ENCODE measurements at regions not wholly inside any gene's neighbourhood (a gene's known extent, or its start where the extent isn't known, plus 50 kb on each side); places are given as distances from the start of the nearest gene placed in this dataset.
"Not testable (repeated sequence)": the region's sequence is repeated elsewhere in the genome, so short reads cannot be mapped to it uniquely, and the experiment has no call there.

DNA sequence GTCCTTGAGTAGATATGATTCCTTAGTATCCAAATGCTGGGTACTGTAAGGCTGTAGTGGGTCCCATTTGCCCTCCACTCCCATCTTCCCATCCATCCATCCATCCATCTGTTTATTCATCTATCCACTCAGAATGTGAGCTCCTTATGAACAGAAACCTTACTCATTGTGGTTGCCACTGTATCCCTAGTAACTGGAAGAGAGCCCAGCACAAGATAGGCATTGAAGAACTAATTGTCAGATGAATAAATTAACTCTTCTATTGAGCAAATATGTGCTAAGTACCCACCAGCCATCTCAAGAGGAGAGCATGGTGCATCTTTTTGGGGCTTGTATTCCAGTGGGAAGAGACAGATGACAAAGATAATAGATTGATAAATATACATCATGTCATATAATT, 86.4 kb upstream of the SEZ6L start:
- Mint-ChIP-seq H3K4me3 (no peak overlapping the region), H3K36me3 (no peaks in the 10 kb centered on the region), H3K27ac (no peak overlapping the region), H3K27me3 (peaks cover 2 to 10% of the 10 kb centered on the region in 2 donors), H3K9me3 (peaks cover 0 to 7% (median 4%) of the 10 kb centered on the region in 3 donors), H3K4me1 (no peaks in the 10 kb centered on the region)
- Histone ChIP-seq H3K9me3 (no peaks in the 10 kb centered on the region), H3K27ac (ENCODE audit: low read length) (no peak overlapping the region), H3K27me3 (replicated peaks in 1 of 2; ENCODE audit: control insufficient read depth in 2 of 2, extremely low read depth in 1 of 2, insufficient read depth in 2 of 2, low read length in 1 of 2) (no peaks in the 10 kb centered on the region), H3K4me3 (ENCODE audit: control insufficient read depth in 1 of 2, extremely low read depth in 1 of 2, low read length in 1 of 2) (no peak overlapping the region), H3K4me1 (ENCODE audit: control insufficient read depth in 1 of 2, extremely low read depth in 1 of 2, insufficient read depth in 2 of 2, low read length in 2 of 2) (no peaks in the 10 kb centered on the region), H3K36me3 (ENCODE audit: control insufficient read depth in 2 of 2, extremely low read depth in 1 of 2, insufficient read depth in 1 of 2, low read length in 1 of 2) (no peaks in the 10 kb centered on the region)
- ATAC-seq (replicated peaks in 1 of 4) (no peak), DNase-seq (no peak)
- POLR2A ChIA-PET = no interaction called here
- CTCF ChIA-PET = no interaction called here

DNA sequence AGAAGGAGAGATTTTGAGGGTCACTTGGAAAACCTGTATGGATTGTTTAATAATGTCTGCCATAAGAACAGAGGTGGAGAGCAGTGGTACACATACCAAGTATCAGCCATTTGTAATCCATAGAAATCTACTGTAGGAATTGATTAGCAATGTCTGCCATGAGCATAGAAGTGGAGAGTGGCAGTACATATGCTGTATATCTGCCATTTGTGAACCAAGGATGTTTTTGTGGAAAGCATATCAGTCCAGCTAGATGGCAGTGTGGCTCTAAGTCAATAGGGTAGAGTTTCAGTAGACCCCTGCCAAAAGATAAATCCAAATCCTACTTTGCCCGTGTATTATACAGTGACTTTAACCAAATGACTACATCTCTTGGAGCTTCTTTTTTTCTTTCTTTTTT, 82.9 kb upstream of the SEZ6L start:
- no peaks in the 10 kb centered on the region for H3K9me3 Mint-ChIP-seq
- H3K27ac ChIP-seq (ENCODE audit: low read length) = no peak overlapping the region

DNA sequence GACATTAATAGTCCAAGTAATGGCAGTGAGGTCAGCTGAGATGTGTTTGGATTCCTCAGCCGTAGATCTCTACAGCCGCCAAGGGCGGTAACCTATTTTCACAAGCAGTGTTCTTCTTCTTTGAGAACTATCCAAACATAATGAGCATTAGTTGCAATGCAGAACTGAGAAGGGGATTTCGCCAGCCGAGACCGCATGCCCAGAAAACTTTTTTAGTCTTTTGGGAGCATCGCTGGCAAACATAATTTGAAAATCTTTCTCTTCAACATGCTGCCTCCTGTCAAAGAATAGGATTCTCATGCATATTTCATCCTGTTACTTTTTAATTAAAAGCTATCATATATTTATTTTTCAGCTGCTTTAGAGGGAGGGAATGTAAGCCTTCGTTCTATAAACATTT, 81.4 kb upstream of the SEZ6L start:
- no peaks in the 10 kb centered on the region for H3K36me3 ChIP-seq (ENCODE audit: control insufficient read depth in 2 of 2, extremely low read depth in 1 of 2, insufficient read depth in 1 of 2, low read length in 1 of 2)
- no peak overlapping the region for H3K4me3 ChIP-seq (ENCODE audit: control insufficient read depth in 1 of 2, extremely low read depth in 1 of 2, low read length in 1 of 2)
- ChIA-PET CTCF (no interaction called here), POLR2A (no interaction called here)
- Mint-ChIP-seq H3K4me3 (no peak overlapping the region), H3K4me1 (no peaks in the 10 kb centered on the region), H3K27ac (no peak overlapping the region), H3K9me3 (no peaks in the 10 kb centered on the region), H3K36me3 (no peaks in the 10 kb centered on the region), H3K27me3 (peaks cover 6 to 14% of the 10 kb centered on the region in 2 donors)
- H3K27me3 ChIP-seq (replicated peaks in 1 of 2; ENCODE audit: control insufficient read depth in 2 of 2, extremely low read depth in 1 of 2, insufficient read depth in 2 of 2, low read length in 1 of 2) = peaks cover 2 to 3% of the 10 kb centered on the region in 2 experiments
- no peaks in the 10 kb centered on the region for H3K9me3 ChIP-seq
- DNase-seq (no peak), ATAC-seq (replicated peaks in 1 of 4) (no peak)
- H3K27ac ChIP-seq (ENCODE audit: low read length) = no peak overlapping the region
- no peaks in the 10 kb centered on the region for H3K4me1 ChIP-seq (ENCODE audit: control insufficient read depth in 1 of 2, extremely low read depth in 1 of 2, insufficient read depth in 2 of 2, low read length in 2 of 2)
- WGBS (ENCODE audit: insufficient coverage) = no CpG with 5 or more reads among the region's 8 CpGs

More for the DNA sequence above, 82.9 kb upstream of the SEZ6L start:
- Histone ChIP-seq H3K36me3 (ENCODE audit: control insufficient read depth in 2 of 2, extremely low read depth in 1 of 2, insufficient read depth in 1 of 2, low read length in 1 of 2) (no peaks in the 10 kb centered on the region), H3K4me1 (ENCODE audit: control insufficient read depth in 1 of 2, extremely low read depth in 1 of 2, insufficient read depth in 2 of 2, low read length in 2 of 2) (no peaks in the 10 kb centered on the region), H3K4me3 (ENCODE audit: control insufficient read depth in 1 of 2, extremely low read depth in 1 of 2, low read length in 1 of 2) (no peak overlapping the region), H3K27me3 (replicated peaks in 1 of 2; ENCODE audit: control insufficient read depth in 2 of 2, extremely low read depth in 1 of 2, insufficient read depth in 2 of 2, low read length in 1 of 2) (peaks cover 2 to 3% of the 10 kb centered on the region in 2 experiments), H3K9me3 (no peaks in the 10 kb centered on the region)
- ChIA-PET POLR2A (no interaction called here), CTCF (interaction anchor here in 1 of 2 donors (0.7 kb wide), 1 partner anchor 1320 kb away, joined by 3 read pairs; no protein-coding TSS in a partner anchor)
- Mint-ChIP-seq H3K27ac (no peak overlapping the region), H3K36me3 (no peaks in the 10 kb centered on the region), H3K4me1 (no peaks in the 10 kb centered on the region), H3K4me3 (no peak overlapping the region), H3K27me3 (peaks cover 6 to 7% of the 10 kb centered on the region in 2 donors)
- no peak for ATAC-seq (replicated peaks in 1 of 4)
- DNase-seq = no peak
- WGBS (ENCODE audit: insufficient coverage) = no CpG with 5 or more reads among the region's 1 CpG

DNA sequence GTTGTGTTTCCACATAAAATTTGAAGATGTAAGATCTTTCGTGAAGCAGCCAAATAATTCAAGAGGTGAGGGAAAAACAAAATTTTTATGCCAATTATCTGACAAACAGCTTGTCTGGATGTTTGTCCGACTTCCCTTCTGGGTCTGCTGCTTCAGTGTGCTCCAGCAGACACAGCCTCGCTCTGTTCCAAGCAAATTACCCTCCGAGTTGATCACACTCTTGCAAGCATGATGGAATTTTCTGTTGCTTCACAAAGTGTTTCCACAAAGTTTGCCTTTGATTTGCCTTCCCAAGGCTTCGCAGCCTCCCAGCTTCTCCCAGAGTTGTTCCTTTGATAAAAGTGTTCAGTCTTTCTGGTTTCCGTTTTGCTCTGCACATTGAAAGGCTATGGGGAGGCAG, 78.4 kb upstream of the SEZ6L start:
- peaks cover 2 to 9% of the 10 kb centered on the region in 2 experiments for H3K27me3 ChIP-seq (replicated peaks in 1 of 2; ENCODE audit: control insufficient read depth in 2 of 2, extremely low read depth in 1 of 2, insufficient read depth in 2 of 2, low read length in 1 of 2)
- ATAC-seq (replicated peaks in 1 of 4) (no peak), DNase-seq (no peak)
- Mint-ChIP-seq H3K4me1 (no peaks in the 10 kb centered on the region), H3K4me3 (no peak overlapping the region), H3K9me3 (no peaks in the 10 kb centered on the region), H3K27ac (no peak overlapping the region), H3K27me3 (peaks cover 6 to 21% of the 10 kb centered on the region in 2 donors), H3K36me3 (no peaks in the 10 kb centered on the region)
- no peaks in the 10 kb centered on the region for H3K9me3 ChIP-seq
- ChIA-PET POLR2A (no interaction called here), CTCF (no interaction called here)
- no peak overlapping the region for H3K4me3 ChIP-seq (ENCODE audit: control insufficient read depth in 1 of 2, extremely low read depth in 1 of 2, low read length in 1 of 2)
- H3K4me1 ChIP-seq (ENCODE audit: control insufficient read depth in 1 of 2, extremely low read depth in 1 of 2, insufficient read depth in 2 of 2, low read length in 2 of 2) = no peaks in the 10 kb centered on the region
- no peaks in the 10 kb centered on the region for H3K36me3 ChIP-seq (ENCODE audit: control insufficient read depth in 2 of 2, extremely low read depth in 1 of 2, insufficient read depth in 1 of 2, low read length in 1 of 2)
- WGBS (ENCODE audit: insufficient coverage) = 84% methylated on average over 4 of the region's 6 CpGs
- H3K27ac ChIP-seq (ENCODE audit: low read length) = no peak overlapping the region

DNA sequence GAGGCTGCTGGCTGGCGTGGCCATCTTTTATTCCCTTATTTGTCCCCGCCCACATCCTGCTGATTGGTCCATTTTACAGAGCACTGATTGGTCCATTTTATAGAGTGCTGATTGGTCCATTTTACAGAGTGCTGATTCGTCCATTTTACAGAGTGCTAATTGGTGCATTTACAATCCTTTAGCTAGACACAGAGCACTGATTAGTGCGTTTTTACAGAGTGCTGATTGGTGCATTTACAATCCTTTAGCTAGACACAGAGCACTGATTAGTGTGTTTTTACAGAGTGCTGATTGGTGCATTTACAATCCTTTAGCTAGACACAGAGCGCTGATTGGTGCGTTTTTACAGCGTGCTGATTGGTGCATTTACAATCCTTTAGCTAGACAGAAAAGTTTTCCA, 74.8 kb upstream of the SEZ6L start:
- CTCF ChIA-PET; H3K27ac Mint-ChIP-seq; DNase-seq; H3K9me3 Mint-ChIP-seq; H3K27ac ChIP-seq (ENCODE audit: low read length); H3K27me3 ChIP-seq (replicated peaks in 1 of 2; ENCODE audit: control insufficient read depth in 2 of 2, extremely low read depth in 1 of 2, insufficient read depth in 2 of 2, low read length in 1 of 2); H3K4me3 Mint-ChIP-seq; H3K36me3 Mint-ChIP-seq; H3K36me3 ChIP-seq (ENCODE audit: control insufficient read depth in 2 of 2, extremely low read depth in 1 of 2, insufficient read depth in 1 of 2, low read length in 1 of 2); H3K4me1 Mint-ChIP-seq; POLR2A ChIA-PET; H3K9me3 ChIP-seq; H3K4me3 ChIP-seq (ENCODE audit: control insufficient read depth in 1 of 2, extremely low read depth in 1 of 2, low read length in 1 of 2); ATAC-seq (replicated peaks in 1 of 4); H3K4me1 ChIP-seq (ENCODE audit: control insufficient read depth in 1 of 2, extremely low read depth in 1 of 2, insufficient read depth in 2 of 2, low read length in 2 of 2): not testable (repeated sequence)
- H3K27me3 Mint-ChIP-seq = peaks cover 7 to 27% of the 10 kb centered on the region in 2 donors
- 67% methylated on average over 1 of the region's 7 CpGs for WGBS (ENCODE audit: insufficient coverage)

DNA sequence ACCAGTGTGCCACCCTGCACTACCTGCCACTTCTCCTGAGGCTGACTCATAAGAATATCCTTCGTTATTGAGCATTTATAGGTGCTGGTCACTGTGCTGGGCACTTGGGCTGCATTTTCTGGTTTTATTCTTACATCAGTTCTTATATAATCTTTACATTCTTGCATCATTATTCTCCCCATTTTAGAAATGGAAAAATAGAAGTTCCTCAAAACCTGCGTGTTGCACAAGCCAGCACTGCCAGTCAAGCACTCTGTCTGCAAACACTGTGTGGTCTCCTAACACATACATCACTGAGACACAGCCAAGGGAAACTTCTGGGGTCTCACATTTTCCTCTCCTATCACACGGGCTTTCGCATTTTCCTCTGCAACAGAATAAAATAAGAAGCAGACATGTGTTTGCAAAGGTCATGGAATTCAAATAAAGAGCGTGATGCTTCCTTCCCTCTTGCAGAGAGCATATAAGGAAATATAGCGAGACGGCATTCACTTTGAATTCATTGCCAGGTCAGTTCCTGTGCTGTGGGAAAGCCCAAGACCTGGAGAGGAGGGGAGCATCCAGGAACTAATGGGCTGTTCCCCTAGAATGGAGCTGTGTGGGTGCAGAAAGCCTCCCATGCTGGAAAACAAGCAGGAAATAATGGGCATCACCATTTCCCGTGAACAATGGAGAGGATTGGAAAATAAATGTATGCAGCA, 73.9 kb upstream of the SEZ6L start:
- Histone ChIP-seq H3K27me3 (replicated peaks in 1 of 2; ENCODE audit: control insufficient read depth in 2 of 2, extremely low read depth in 1 of 2, insufficient read depth in 2 of 2, low read length in 1 of 2) (peaks cover 2 to 9% of the 10 kb centered on the region in 2 experiments), H3K27ac (ENCODE audit: low read length) (no peak overlapping the region), H3K9me3 (no peaks in the 10 kb centered on the region), H3K4me3 (ENCODE audit: control insufficient read depth in 1 of 2, extremely low read depth in 1 of 2, low read length in 1 of 2) (no peak overlapping the region), H3K36me3 (ENCODE audit: control insufficient read depth in 2 of 2, extremely low read depth in 1 of 2, insufficient read depth in 1 of 2, low read length in 1 of 2) (no peaks in the 10 kb centered on the region), H3K4me1 (ENCODE audit: control insufficient read depth in 1 of 2, extremely low read depth in 1 of 2, insufficient read depth in 2 of 2, low read length in 2 of 2) (no peaks in the 10 kb centered on the region)
- Mint-ChIP-seq H3K9me3 (no peaks in the 10 kb centered on the region), H3K27ac (no peak overlapping the region), H3K4me3 (no peak overlapping the region), H3K4me1 (no peaks in the 10 kb centered on the region), H3K27me3 (peaks cover 8 to 27% of the 10 kb centered on the region in 2 donors), H3K36me3 (no peaks in the 10 kb centered on the region)
- ChIA-PET POLR2A (no interaction called here), CTCF (no interaction called here)
- DNase-seq (no peak), ATAC-seq (replicated peaks in 1 of 4) (no peak)
- WGBS (ENCODE audit: insufficient coverage) = 60% methylated on average over 1 of the region's 8 CpGs

DNA sequence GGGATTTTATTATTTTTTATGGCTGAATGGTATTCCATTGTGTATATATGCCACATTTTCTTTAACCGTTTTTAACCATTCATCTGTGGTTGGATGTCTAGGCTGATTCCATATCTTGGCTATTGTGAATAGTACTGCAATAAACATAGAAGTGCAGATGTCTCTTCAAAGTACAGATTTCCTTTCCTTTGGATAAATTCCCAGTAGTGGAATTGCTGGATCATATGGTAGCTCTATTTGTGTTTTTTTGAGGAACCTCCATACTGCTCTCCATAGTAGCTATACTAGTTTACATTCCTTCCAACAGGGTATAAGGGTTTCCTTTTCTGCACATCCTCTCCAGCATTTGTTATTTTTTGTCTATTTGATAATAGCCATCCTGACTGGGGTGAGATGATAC, 71.9 kb upstream of the SEZ6L start:
- Histone ChIP-seq H3K27ac (ENCODE audit: low read length) (no peak overlapping the region), H3K4me1 (ENCODE audit: control insufficient read depth in 1 of 2, extremely low read depth in 1 of 2, insufficient read depth in 2 of 2, low read length in 2 of 2) (no peaks in the 10 kb centered on the region), H3K9me3 (no peaks in the 10 kb centered on the region), H3K36me3 (ENCODE audit: control insufficient read depth in 2 of 2, extremely low read depth in 1 of 2, insufficient read depth in 1 of 2, low read length in 1 of 2) (no peaks in the 10 kb centered on the region), H3K27me3 (replicated peaks in 1 of 2; ENCODE audit: control insufficient read depth in 2 of 2, extremely low read depth in 1 of 2, insufficient read depth in 2 of 2, low read length in 1 of 2) (peaks cover 0 to 8% of the 10 kb centered on the region in 2 experiments), H3K4me3 (ENCODE audit: control insufficient read depth in 1 of 2, extremely low read depth in 1 of 2, low read length in 1 of 2) (no peak overlapping the region)
- ChIA-PET CTCF (no interaction called here), POLR2A (no interaction called here)
- ATAC-seq (replicated peaks in 1 of 4) (no peak), DNase-seq (no peak)
- H3K4me3 Mint-ChIP-seq = no peak overlapping the region
- no peak overlapping the region for H3K27ac Mint-ChIP-seq
- no peaks in the 10 kb centered on the region for H3K36me3 Mint-ChIP-seq
- H3K9me3 Mint-ChIP-seq = no peaks in the 10 kb centered on the region
- no CpG with 5 or more reads among the region's 1 CpG for WGBS (ENCODE audit: insufficient coverage)
- H3K4me1 Mint-ChIP-seq = no peaks in the 10 kb centered on the region
- peaks cover 9 to 22% of the 10 kb centered on the region in 2 donors for H3K27me3 Mint-ChIP-seq
